IPS-20b (cell line): ENCODE measurements at regions not wholly inside any gene's neighbourhood (a gene's known extent, or its start where the extent isn't known, plus 50 kb on each side); places are given as distances from the start of the nearest gene placed in this dataset.
"Not testable (repeated sequence)": the region's sequence is repeated elsewhere in the genome, so short reads cannot be mapped to it uniquely, and the experiment has no call there.

Experiments used
- H3K27ac ChIP-seq: one replicate; pipeline ENCODE4 v1.5.1; 2013; ENCODE audit warnings: low read length
- H3K27me3 ChIP-seq: 2 replicates; pipeline ENCODE4 v1.6.1; 2013; ENCODE audit warnings: mild to moderate bottlenecking, low read length, inconsistent platforms; ENCODE audit not compliant: insufficient read depth
- H3K36me3 ChIP-seq: 2 replicates; pipeline ENCODE4 v1.6.1; 2013; ENCODE audit warnings: low read depth, mild to moderate bottlenecking, inconsistent platforms, low read length, moderate library complexity; ENCODE audit not compliant: insufficient read depth
- H3K4me1 ChIP-seq: 2 replicates; pipeline ENCODE4 v1.6.1; 2013; ENCODE audit warnings: mild to moderate bottlenecking, control low read depth, inconsistent platforms, low read length, moderate library complexity; ENCODE audit not compliant: insufficient read depth
- H3K4me3 ChIP-seq: 2 replicates; pipeline ENCODE4 v1.5.1; 2013; ENCODE audit warnings: mild to moderate bottlenecking, low read length, inconsistent platforms
- H3K9ac ChIP-seq: 2 replicates; pipeline ENCODE4 v1.6.1; 2013; ENCODE audit warnings: low read depth, mild to moderate bottlenecking, inconsistent platforms, low read length, moderate library complexity
- H3K9me3 ChIP-seq: 2 replicates; pipeline ENCODE4 v1.6.1; 2013; ENCODE audit warnings: mild to moderate bottlenecking, low read depth, low read length, inconsistent platforms; ENCODE audit not compliant: insufficient read depth

DNA sequence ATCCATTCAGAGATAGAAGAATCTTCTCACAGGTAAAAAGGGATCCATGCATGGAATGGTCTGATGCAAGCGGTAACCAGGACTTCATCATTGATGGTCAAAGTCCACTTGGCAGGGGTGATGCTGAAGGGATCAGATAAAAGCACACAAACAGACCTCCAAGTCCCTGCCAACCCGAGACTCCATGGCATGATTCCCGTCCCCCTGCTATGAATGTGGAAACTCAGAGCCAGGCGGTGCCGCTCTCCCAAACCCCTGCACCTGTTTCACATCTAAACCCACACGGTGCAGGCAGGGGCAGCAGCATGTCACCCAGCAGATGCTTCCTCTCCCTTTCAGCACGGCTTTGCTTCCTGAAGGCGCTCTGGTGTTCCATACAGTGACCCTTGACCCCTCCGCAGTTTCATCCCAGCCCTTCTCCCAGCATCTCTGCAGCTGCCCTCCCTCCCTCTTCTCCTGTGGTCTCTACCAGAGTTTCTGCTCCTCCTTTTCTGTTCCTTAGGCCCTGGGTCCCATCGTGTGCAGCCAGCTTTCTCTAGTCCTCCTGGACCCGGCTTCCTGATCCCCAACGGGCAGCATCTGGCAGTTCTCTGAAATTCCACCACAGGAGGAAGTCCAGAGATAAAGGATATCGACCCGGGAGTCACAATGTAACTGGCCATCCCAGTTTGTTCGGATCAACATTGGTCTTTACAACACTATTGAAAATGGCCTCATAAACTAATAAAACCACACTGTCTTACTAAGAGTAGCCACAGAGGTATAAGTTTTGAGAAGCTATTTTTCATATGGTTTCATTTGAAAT, 235.0 kb downstream of the TTLL2 start:
- H3K9me3 ChIP-seq: no peaks in the 10 kb centered on the region
- no peak overlapping the region for H3K9ac ChIP-seq
- no peak overlapping the region for H3K4me3 ChIP-seq
- H3K4me1 ChIP-seq: peaks cover 3% of the 10 kb centered on the region; the same call in 1 of the 2 replicates
- H3K27ac ChIP-seq: no peak overlapping the region
- H3K27me3 ChIP-seq: no peaks in the 10 kb centered on the region; the same call in 1 of the 2 replicates
- no peaks in the 10 kb centered on the region for H3K36me3 ChIP-seq

DNA sequence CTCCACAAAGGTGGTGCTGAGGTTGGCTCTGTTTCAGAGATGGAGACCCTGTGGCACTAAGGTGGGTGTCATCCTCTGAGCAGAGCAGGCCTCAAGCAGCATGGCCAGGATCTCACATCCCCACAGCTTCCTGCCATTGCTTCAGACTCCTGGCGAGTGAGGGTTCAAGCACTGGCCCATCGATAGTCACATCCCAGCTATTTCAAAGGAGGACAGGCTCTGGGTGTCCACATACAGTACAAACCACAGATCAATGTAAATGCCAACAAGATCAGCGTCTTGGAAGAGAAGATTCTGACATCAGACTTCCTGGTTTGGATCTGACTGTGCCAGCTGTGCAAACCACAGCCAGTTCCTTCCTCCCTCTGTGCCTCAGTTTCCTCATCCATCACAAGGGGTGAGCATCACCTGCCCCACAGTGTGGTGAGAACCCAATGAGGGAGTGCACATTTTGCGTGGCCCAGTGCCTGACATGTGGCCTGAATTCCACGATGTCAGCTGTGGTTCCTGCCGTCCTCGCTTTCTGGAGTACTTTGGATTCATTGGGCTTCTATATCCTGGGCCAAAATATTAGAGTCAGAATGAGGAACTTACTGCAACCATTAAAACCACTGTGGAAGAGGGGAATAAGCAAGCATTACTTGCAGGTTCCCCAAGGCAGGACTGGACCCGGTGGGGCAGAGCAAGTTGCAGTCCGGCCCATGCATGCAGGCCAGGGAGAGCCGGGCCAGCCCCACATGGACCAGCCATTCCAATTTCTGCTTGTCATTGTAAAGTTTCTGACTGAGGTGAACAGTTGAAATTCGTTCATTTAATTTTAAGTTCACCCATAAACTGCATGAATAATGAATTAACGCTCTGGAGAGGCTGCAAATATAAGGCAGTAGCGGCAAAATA, 236.0 kb downstream of the TTLL2 start:
- no peaks in the 10 kb centered on the region; the same call in 1 of the 2 replicates for H3K27me3 ChIP-seq
- H3K4me1 ChIP-seq: peaks cover 3% of the 10 kb centered on the region; the same call in 1 of the 2 replicates
- no peaks in the 10 kb centered on the region for H3K9me3 ChIP-seq
- H3K36me3 ChIP-seq: no peaks in the 10 kb centered on the region
- no peak overlapping the region for H3K27ac ChIP-seq
- no peak overlapping the region for H3K4me3 ChIP-seq
- H3K9ac ChIP-seq: no peak overlapping the region

DNA sequence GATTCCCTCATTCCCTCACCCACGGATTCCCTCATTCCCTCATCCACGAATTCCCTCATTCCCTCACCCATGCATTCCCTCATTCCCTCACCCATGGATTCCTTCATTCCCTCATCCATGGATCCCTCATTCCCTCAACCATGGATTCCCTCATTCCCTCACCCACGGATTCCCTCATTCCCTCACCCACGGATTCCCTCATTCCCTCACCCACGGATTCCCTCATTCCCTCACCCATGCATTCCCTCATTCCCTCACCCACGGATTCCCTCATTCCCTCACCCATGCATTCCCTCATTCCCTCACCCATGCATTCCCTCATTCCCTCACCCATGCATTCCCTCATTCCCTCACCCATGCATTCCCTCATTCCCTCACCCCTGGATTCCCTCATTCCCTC, 238.0 kb downstream of the TTLL2 start:
- not testable (repeated sequence) for H3K36me3 ChIP-seq, H3K4me1 ChIP-seq, H3K27ac ChIP-seq, H3K9ac ChIP-seq, H3K4me3 ChIP-seq, H3K27me3 ChIP-seq, H3K9me3 ChIP-seq

DNA sequence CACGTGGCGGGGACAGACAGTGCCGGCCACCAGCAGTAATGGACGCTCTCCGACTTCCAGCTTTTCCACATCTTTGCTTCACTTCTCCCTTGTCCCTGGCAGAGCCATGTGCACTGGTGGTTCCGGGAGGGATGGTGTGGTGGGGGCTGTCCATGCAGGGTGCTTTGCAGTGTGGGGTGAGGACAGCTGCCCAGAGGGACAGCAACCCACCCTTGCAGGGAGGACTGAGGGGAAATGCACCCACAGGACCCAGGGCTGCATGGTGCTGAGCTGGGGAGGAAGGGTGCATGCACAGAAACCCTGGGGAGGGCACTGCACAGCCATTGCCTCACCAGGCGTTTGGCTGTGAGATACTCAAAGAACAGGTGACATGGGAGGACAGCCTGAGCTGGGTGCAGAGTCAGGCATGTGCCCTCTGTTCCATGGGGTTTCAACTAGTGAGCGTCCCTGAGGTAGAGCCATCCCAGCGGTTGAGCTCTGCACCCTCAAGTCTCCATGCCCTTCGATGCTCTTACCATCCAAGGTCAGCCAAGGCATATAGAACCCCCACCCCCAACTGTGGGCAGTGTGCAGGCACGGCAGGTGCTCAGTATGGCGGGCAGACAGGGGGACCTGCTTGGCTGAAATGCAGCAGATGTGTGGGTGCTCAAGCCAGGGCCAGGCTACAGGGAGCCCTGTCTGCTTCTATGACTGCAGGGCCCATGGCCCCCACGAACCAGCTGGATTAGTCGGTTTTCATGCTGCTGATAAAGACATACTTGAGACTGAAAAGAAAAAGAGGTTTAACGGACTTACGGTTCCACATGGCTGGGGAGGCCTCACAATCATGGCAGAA, 239.7 kb downstream of the TTLL2 start:
- H3K27me3 ChIP-seq: no peaks in the 10 kb centered on the region; the same call in 1 of the 2 replicates
- no peak overlapping the region for H3K4me3 ChIP-seq
- H3K4me1 ChIP-seq: no peaks in the 10 kb centered on the region
- H3K27ac ChIP-seq: no peak overlapping the region
- H3K9ac ChIP-seq: no peak overlapping the region
- H3K9me3 ChIP-seq: no peaks in the 10 kb centered on the region
- no peaks in the 10 kb centered on the region for H3K36me3 ChIP-seq

DNA sequence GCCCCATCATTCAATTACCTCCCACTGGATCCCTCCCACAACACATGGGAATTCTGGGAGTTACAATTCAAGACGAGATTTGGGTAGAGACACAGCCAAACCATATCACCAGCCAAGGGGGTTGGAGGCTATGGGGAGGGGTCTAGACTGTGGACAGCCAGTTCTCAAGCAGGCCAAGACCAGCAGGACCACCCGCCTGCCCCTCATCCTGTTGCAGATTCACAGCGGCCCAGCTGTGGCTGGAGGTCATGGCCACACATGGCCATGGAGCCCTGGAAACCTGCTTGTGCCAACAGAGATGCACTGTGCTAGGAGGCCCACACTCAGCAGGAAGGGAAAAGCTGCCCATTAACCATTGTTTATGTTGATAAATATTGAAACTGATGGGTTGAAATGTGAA, 240.5 kb downstream of the TTLL2 start:
- H3K4me1 ChIP-seq: no peaks in the 10 kb centered on the region
- no peaks in the 10 kb centered on the region; the same call in 1 of the 2 replicates for H3K27me3 ChIP-seq
- no peak overlapping the region for H3K4me3 ChIP-seq
- H3K9me3 ChIP-seq: no peaks in the 10 kb centered on the region
- H3K27ac ChIP-seq: no peak overlapping the region
- no peaks in the 10 kb centered on the region for H3K36me3 ChIP-seq
- H3K9ac ChIP-seq: no peak overlapping the region

DNA sequence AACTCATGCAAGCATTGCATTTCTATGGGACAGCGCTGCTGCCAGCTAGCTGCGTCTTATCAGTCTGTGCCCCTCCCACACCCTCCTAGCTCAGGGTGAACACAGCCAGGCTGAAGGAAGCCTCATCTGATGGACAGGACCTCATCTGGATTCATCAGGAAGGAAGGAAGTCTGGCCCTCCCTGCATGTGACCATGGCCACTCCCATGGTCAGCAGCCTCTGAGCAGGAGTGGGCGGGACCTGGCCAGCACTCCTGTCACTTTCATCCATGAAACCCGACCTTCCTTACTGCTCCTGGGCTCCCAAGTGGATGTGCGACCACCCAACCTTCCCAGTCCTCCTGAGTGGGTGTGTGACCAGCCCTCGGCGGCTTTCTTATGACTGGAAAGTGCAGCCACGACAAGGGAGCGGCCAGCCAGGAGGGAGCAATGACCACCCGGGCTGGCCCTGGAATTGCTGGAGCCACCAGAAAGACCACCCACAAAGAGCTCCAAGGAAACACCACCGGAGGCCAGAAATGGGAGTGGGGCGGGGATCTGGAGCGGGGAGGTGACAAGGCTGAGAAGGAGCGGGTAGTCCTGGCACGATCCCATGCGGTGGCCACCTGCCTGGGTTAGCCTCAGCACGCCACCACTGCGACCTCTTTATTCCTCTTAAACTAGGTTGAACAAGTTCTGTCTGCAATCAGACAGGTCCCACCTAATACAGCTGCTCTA, 241.2 kb downstream of the TTLL2 start:
- Histone ChIP-seq H3K4me1 (no peaks in the 10 kb centered on the region), H3K27me3 (no peaks in the 10 kb centered on the region; the same call in 1 of the 2 replicates), H3K9me3 (no peaks in the 10 kb centered on the region), H3K36me3 (no peaks in the 10 kb centered on the region), H3K4me3 (no peak overlapping the region), H3K27ac (no peak overlapping the region), H3K9ac (no peak overlapping the region)

DNA sequence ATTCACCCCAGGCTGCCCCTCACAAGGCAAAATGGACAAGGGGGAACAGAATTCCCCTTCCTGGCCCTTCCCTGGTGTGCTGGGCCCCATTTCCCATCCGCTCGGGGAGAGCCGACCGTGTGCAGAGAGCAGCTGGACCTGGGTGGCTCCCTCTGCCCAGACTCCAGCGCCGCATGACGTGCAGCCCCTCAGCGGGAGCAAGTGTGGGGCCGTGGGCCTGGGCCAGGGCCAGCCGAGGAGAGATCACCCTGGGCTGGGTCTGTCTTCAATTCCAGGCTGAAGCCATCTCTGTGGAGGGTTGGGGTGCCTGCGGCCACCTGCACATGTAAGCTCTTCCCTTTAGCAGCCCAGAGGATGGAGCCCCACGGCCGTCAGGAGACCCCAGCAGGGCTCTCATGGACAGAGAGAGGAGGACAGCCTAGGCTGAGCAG, 241.8 kb downstream of the TTLL2 start:
- H3K9ac ChIP-seq: no peak overlapping the region
- no peaks in the 10 kb centered on the region for H3K36me3 ChIP-seq
- no peaks in the 10 kb centered on the region for H3K4me1 ChIP-seq
- H3K27me3 ChIP-seq: no peaks in the 10 kb centered on the region; the same call in 1 of the 2 replicates
- no peaks in the 10 kb centered on the region for H3K9me3 ChIP-seq
- no peak overlapping the region for H3K4me3 ChIP-seq
- H3K27ac ChIP-seq: no peak overlapping the region

DNA sequence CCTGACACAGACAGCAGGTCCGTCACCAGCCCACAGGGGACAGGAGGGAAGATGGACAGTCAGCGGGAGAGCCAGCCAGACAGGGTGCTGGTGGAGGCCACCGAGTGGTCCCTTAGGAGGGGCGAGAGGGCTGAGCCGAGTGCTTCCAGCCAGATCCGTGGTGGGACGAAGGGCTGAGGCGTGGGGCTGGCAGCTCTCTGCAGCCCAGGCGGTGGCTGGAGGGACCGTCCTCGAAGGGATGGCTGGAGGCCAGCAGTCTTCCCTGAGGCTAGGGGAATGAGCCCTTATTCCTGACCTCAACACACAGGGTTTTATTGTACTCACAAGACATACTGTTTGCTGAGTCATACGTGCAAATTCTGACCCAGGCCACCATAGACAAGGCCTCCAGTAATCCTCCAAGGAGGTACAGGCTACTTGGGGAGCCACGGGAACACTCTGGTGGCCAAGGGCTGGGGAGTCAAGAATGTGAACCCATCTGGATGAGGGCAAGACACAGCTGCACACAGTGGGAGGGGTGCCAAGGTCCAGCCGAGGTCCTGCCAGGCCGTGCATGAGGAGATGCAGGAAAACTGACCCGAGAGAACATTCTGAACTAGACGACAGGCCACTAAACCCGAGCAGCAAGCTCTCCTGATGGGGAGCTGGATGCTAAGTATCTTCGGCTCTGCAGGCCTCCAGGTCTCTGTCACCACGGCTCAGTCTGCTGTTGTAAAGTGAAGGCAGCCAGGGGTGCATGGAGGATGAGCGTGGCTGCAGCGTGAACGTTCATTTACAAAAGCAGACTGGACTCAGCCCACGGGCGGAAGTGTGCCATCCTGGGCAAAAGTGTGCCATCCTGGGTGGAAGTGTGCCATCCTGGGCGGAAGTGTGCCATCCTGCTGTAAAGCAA, 242.5 kb downstream of the TTLL2 start:
- Histone ChIP-seq H3K27me3 (no peaks in the 10 kb centered on the region; the same call in 1 of the 2 replicates), H3K4me1 (no peaks in the 10 kb centered on the region), H3K36me3 (no peaks in the 10 kb centered on the region), H3K27ac (no peak overlapping the region), H3K9me3 (no peaks in the 10 kb centered on the region), H3K9ac (no peak overlapping the region), H3K4me3 (no peak overlapping the region)

DNA sequence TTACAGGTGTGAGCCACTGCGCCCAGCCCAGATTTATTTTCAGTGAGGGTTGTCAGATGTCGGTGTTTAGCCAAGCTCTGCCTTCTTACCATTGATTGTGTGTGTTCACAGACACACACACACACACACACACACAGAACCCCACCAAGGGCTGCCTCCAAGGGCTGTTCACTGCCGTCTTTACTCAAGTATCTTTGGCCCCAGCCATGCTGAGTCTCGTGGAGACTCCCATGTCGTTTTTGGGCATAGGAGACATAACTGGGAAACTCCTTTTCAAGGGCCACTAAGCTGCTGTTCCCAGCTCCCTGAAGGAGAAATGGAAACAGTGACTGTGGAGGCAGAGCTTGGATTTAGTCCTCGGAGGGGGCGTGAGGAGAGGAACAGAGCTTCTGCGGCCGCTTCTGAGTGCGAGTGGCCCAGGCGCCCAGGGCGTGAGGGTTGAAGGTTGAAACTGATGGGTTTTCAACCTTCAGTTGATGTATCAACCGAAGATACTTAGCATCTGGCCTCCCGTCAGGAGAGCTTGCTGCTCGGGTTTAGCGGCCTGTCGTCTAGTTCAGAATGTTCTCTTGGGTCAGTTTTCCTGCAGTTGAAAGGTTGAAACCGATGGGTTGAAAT, 243.6 kb downstream of the TTLL2 start:
- Histone ChIP-seq H3K4me1 (no peaks in the 10 kb centered on the region), H3K36me3 (no peaks in the 10 kb centered on the region), H3K9ac (no peak overlapping the region), H3K27me3 (no peaks in the 10 kb centered on the region; the same call in 1 of the 2 replicates), H3K9me3 (no peaks in the 10 kb centered on the region), H3K4me3 (no peak overlapping the region), H3K27ac (no peak overlapping the region)
